CD4-positive, alpha-beta memory T cell (primary cell): ENCODE measurements at regions not wholly inside any gene's neighbourhood (a gene's known extent, or its start where the extent isn't known, plus 50 kb on each side); places are given as distances from the start of the nearest gene placed in this dataset.

ENCODE experiments used
- CTCF ChIA-PET: fragments of 350-600 bp; sonication (Branson Sonifier 250); formaldehyde crosslinking; loops from one replicate; lab custom pipeline; 2021; ENCODE audit warnings: inconsistent platforms; ENCODE audit not compliant: partially characterized antibody; lab: Charles Lee
- POLR2A ChIA-PET: fragments of 350-600 bp; sonication (Branson Sonifier 250); formaldehyde crosslinking; loops from one replicate; lab custom pipeline; 2021; ENCODE audit not compliant: partially characterized antibody; lab: Charles Lee
- DNase-seq, 5 donors: peaks; one replicate each; pipeline versions ENCODE4 v3.0.0 to v3.0.0-alpha.2; 2020 to 2022; ENCODE audit warnings: mixed read lengths in 1 of 5
- H3K27ac ChIP-seq: one replicate; pipeline ENCODE4 v1.7.0; 2013; ENCODE audit warnings: low read depth, low read length
- H3K27me3 ChIP-seq: 2 replicates; pipeline ENCODE4 v1.7.0; 2013; ENCODE audit warnings: mild to moderate bottlenecking, low read length, moderate library complexity; ENCODE audit not compliant: insufficient read depth
- H3K36me3 ChIP-seq: 2 replicates; pipeline ENCODE4 v1.7.0; 2013; ENCODE audit warnings: mild to moderate bottlenecking, low read length, moderate library complexity; ENCODE audit not compliant: insufficient read depth
- H3K4me1 ChIP-seq: 2 replicates; pipeline ENCODE4 v1.7.0; 2013; ENCODE audit warnings: mild to moderate bottlenecking, low read length, moderate library complexity; ENCODE audit not compliant: insufficient read depth
- H3K4me3 ChIP-seq, 2 donors: one replicate each; pipeline ENCODE4 v1.7.0; 2013; ENCODE audit warnings: low read length in 2 of 2, mild to moderate bottlenecking in 1 of 2
- H3K9me3 ChIP-seq, 2 donors: one replicate each; pipeline ENCODE4 v1.7.0; 2013; ENCODE audit warnings: low read length in 2 of 2, control low read depth in 1 of 2; ENCODE audit not compliant: control insufficient read depth in 1 of 2
- H3K27ac Mint-ChIP-seq, 7 donors: one replicate each; pipeline ENCODE4 v1.8.0; 2020 to 2021; ENCODE audit warnings: mixed read lengths in 7 of 7, mild to moderate bottlenecking in 6 of 7, inconsistent platforms in 3 of 7, moderate library complexity in 3 of 7
- H3K27me3 Mint-ChIP-seq, 2 donors: one replicate each; pipeline ENCODE4 v1.8.0; 2020 to 2021; ENCODE audit warnings: mixed read lengths in 2 of 2
- H3K36me3 Mint-ChIP-seq, 2 donors: one replicate each; pipeline ENCODE4 v1.8.0; 2020 to 2021; ENCODE audit warnings: mixed read lengths in 2 of 2, inconsistent platforms in 1 of 2, mild to moderate bottlenecking in 1 of 2
- H3K4me1 Mint-ChIP-seq, 4 donors: one replicate each; pipeline ENCODE4 v1.8.0; 2020 to 2021; ENCODE audit warnings: mixed read lengths in 4 of 4, mild to moderate bottlenecking in 1 of 4
- H3K4me3 Mint-ChIP-seq, 8 donors: one replicate each; pipeline ENCODE4 v1.8.0; 2020 to 2021; ENCODE audit warnings: mixed read lengths in 8 of 8, mild to moderate bottlenecking in 7 of 8, moderate library complexity in 6 of 8, inconsistent platforms in 3 of 8
- H3K9me3 Mint-ChIP-seq, 8 donors: one replicate each; pipeline ENCODE4 v1.8.0; 2020 to 2021; ENCODE audit warnings: mixed read lengths in 8 of 8, mild to moderate bottlenecking in 5 of 8, inconsistent platforms in 3 of 8, moderate library complexity in 1 of 8
- intact Hi-C: fragments of 100-400 bp; cut with micrococcal nuclease; formaldehyde crosslinking; loops from one replicate; pipeline ENCODE4 v1.15.1; 2023

- Histone ChIP-seq H3K9me3 (no peaks in the 10 kb centered on the region), H3K36me3 (no peaks in the 10 kb centered on the region), H3K27me3 (no peaks in the 10 kb centered on the region), H3K4me1 (peaks cover 32% of the 10 kb centered on the region), H3K4me3 (no peak overlapping the region), H3K27ac (no peak overlapping the region)
- POLR2A ChIA-PET, result interaction anchor here (4.8 kb wide), 1 partner anchor 13 kb away, joined by 23 read pairs; no protein-coding TSS in a partner anchor
- CTCF ChIA-PET, result interaction anchor here (0.5 kb wide), 1 partner anchor 202 kb away, joined by 3 read pairs; no protein-coding TSS in a partner anchor
- intact Hi-C loops, result no loop called here
- H3K27me3 Mint-ChIP-seq, result no peaks in the 10 kb centered on the region
- no peaks in the 10 kb centered on the region for H3K9me3 Mint-ChIP-seq
- no peak overlapping the region for H3K27ac Mint-ChIP-seq
- no peaks in the 10 kb centered on the region for H3K36me3 Mint-ChIP-seq
- H3K4me1 Mint-ChIP-seq, result peaks cover 9 to 40% (median 21%) of the 10 kb centered on the region in 4 donors
- no peak overlapping the region for H3K4me3 Mint-ChIP-seq
- DNase-seq, result no peak
These were observed 260.2 kb upstream of the ANKRD55 start for GRCh38 chr5:56493308-56493707.

GRCh38 chr5:56492812-56493211, 259.7 kb upstream of the ANKRD55 start:
- no peak overlapping the region for H3K27ac ChIP-seq
- Mint-ChIP-seq H3K27ac (no peak overlapping the region), H3K27me3 (no peaks in the 10 kb centered on the region), H3K9me3 (no peaks in the 10 kb centered on the region), H3K4me1 (peaks cover 9 to 40% (median 21%) of the 10 kb centered on the region in 4 donors), H3K4me3 (no peak overlapping the region), H3K36me3 (no peaks in the 10 kb centered on the region)
- ChIA-PET POLR2A (interaction anchor here (4.8 kb wide), 1 partner anchor 12 kb away, joined by 23 read pairs; no protein-coding TSS in a partner anchor), CTCF (interaction anchor here (0.5 kb wide), 1 partner anchor 202 kb away, joined by 3 read pairs; no protein-coding TSS in a partner anchor)
- H3K4me3 ChIP-seq, result no peak overlapping the region
- no peaks in the 10 kb centered on the region for H3K36me3 ChIP-seq
- intact Hi-C loops, result no loop called here
- H3K4me1 ChIP-seq, result peaks cover 32% of the 10 kb centered on the region
- no peak for DNase-seq
- H3K27me3 ChIP-seq, result no peaks in the 10 kb centered on the region
- no peaks in the 10 kb centered on the region for H3K9me3 ChIP-seq

DNA sequence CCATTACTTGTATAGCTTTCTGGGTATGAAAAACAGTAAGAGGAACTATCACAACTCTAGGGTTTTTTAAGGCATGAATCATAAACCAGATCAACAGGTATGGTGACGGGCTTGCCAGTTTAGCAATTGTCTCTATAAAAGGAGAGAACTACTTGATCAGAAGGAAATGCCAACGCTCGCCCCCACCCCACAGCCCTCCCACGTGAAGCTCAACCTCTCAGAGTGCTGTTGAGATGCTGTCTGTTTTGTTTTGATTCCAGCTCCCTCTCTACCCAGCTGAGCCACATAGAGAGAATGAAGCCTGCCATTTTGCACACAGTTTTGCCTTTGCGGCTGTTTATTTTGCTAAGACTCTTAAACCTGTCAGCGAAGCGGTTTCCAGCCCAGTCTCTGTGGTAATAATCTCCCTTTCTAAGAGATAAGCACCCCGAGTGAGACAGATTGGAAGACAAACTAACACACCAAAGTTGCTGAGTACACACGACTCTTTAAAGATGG, 257.9 kb upstream of the ANKRD55 start:
- H3K36me3 Mint-ChIP-seq, result no peaks in the 10 kb centered on the region
- H3K4me3 Mint-ChIP-seq, result peak overlapping the region in 6 of 8 donors; percentile 35 to 74 (median 50)
- no peaks in the 10 kb centered on the region for H3K27me3 Mint-ChIP-seq

GRCh38 chr5:56489272-56489671, 256.1 kb upstream of the ANKRD55 start:
- CTCF ChIA-PET, result interaction anchor here (1.2 to 1.8 kb wide), 2 partner anchors 9 to 181 kb away, joined by 3 to 4 read pairs; no protein-coding TSS in a partner anchor
- no peak overlapping the region for H3K27ac Mint-ChIP-seq

More for the DNA sequence above, 257.9 kb upstream of the ANKRD55 start:
- intact Hi-C loops, result no loop called here
- Mint-ChIP-seq H3K27ac (peak overlapping the region; percentile 3 to 87 (median 84)), H3K9me3 (peaks cover 0 to 4% (median 0%) of the 10 kb centered on the region in 8 donors), H3K4me1 (peaks cover 8 to 28% (median 15%) of the 10 kb centered on the region in 4 donors)
- POLR2A ChIA-PET, result interaction anchor here (1.0 to 4.8 kb wide), 3 partner anchors 10 to 103 kb away, joined by 3 to 23 read pairs (median 3); no protein-coding TSS in a partner anchor
- no peaks in the 10 kb centered on the region for H3K9me3 ChIP-seq
- H3K4me1 ChIP-seq, result peaks cover 23% of the 10 kb centered on the region
- no peak overlapping the region for H3K27ac ChIP-seq
- H3K27me3 ChIP-seq, result no peaks in the 10 kb centered on the region
- CTCF ChIA-PET, result interaction anchor here (1.7 to 1.8 kb wide), 2 partner anchors 9 to 179 kb away, joined by 4 read pairs; no protein-coding TSS in a partner anchor
- H3K36me3 ChIP-seq, result no peaks in the 10 kb centered on the region
- no peak overlapping the region for H3K4me3 ChIP-seq
- DNase-seq, result peak; percentile 9 to 47 (median 27)

GRCh38 chr5:56487528-56488115, 254.5 kb upstream of the ANKRD55 start:
- H3K4me3 Mint-ChIP-seq, result no peak overlapping the region
- no peak overlapping the region for H3K4me3 ChIP-seq
- H3K9me3 Mint-ChIP-seq, result peaks cover 0 to 4% (median 0%) of the 10 kb centered on the region in 8 donors
- peaks cover 23% of the 10 kb centered on the region for H3K4me1 ChIP-seq
- no peak for DNase-seq
- POLR2A ChIA-PET, result interaction anchor here (0.6 kb wide), 1 partner anchor 98 kb away, joined by 3 read pairs; no protein-coding TSS in a partner anchor
- H3K4me1 Mint-ChIP-seq, result peaks cover 6 to 25% (median 15%) of the 10 kb centered on the region in 4 donors
- H3K27ac ChIP-seq, result no peak overlapping the region
- no peak overlapping the region for H3K27ac Mint-ChIP-seq
- no peaks in the 10 kb centered on the region for H3K36me3 ChIP-seq
- CTCF ChIA-PET, result no interaction called here
- H3K9me3 ChIP-seq, result no peaks in the 10 kb centered on the region
- H3K27me3 Mint-ChIP-seq, result no peaks in the 10 kb centered on the region
- no peaks in the 10 kb centered on the region for H3K27me3 ChIP-seq
- H3K36me3 Mint-ChIP-seq, result no peaks in the 10 kb centered on the region
- intact Hi-C loops, result no loop called here

More at GRCh38 chr5:56489272-56489671, 256.1 kb upstream of the ANKRD55 start:
- H3K36me3 Mint-ChIP-seq, result no peaks in the 10 kb centered on the region
- intact Hi-C loops, result no loop called here
- no peaks in the 10 kb centered on the region for H3K27me3 Mint-ChIP-seq
- peaks cover 23% of the 10 kb centered on the region for H3K4me1 ChIP-seq
- H3K27ac ChIP-seq, result no peak overlapping the region
- no peaks in the 10 kb centered on the region for H3K36me3 ChIP-seq
- no peak overlapping the region for H3K4me3 Mint-ChIP-seq
- H3K4me1 Mint-ChIP-seq, result peaks cover 6 to 21% (median 12%) of the 10 kb centered on the region in 4 donors
- no peak overlapping the region for H3K4me3 ChIP-seq
- peaks cover 0 to 4% (median 0%) of the 10 kb centered on the region in 8 donors for H3K9me3 Mint-ChIP-seq
- H3K9me3 ChIP-seq, result no peaks in the 10 kb centered on the region
- POLR2A ChIA-PET, result interaction anchor here (4.8 kb wide), 1 partner anchor 9 kb away, joined by 23 read pairs; no protein-coding TSS in a partner anchor
- DNase-seq, result no peak
- no peaks in the 10 kb centered on the region for H3K27me3 ChIP-seq

DNA sequence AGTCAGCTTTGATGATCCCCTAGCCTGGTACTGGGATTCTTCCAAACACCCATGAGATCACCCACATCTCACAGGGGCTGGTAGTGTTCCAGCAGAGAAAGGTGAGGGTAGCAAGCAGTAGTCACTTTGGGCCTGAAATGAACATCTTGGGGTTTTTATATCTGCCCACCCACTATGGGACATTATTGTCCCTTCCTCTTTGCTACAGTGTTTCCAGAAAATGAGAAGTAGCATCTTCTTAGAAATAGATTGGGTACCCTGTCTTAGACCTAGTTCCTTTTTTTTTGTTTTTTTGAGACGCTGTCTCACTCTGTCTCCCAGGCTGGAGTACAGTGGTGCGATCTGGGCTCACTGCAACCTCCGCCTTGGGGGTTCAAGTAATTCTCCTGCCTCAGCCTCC, 249.2 kb upstream of the ANKRD55 start:
- Histone ChIP-seq H3K27me3 (no peaks in the 10 kb centered on the region), H3K4me3 (no peak overlapping the region), H3K27ac (peak overlapping the region; percentile 80), H3K9me3 (no peaks in the 10 kb centered on the region), H3K4me1 (peaks cover 43% of the 10 kb centered on the region), H3K36me3 (no peaks in the 10 kb centered on the region)
- CTCF ChIA-PET, result interaction anchor here (1.1 to 4.5 kb wide), 4 partner anchors 9 to 356 kb away, joined by 4 to 19 read pairs (median 12); no protein-coding TSS in a partner anchor
- no peak for DNase-seq
- Mint-ChIP-seq H3K4me3 (peak overlapping the region; percentile 87 to 95 (median 92)), H3K9me3 (peaks cover 0 to 4% (median 0%) of the 10 kb centered on the region in 8 donors), H3K36me3 (peaks cover 0 to 3% of the 10 kb centered on the region in 2 donors), H3K27me3 (no peaks in the 10 kb centered on the region), H3K4me1 (peaks cover 31 to 49% (median 38%) of the 10 kb centered on the region in 4 donors), H3K27ac (peak overlapping the region; percentile 83 to 98 (median 95))
- intact Hi-C loops, result loop anchor here (5.0 kb wide), 1 partner anchor 155 kb away; no protein-coding TSS in a partner anchor
- POLR2A ChIA-PET, result interaction anchor here (0.9 to 6.1 kb wide), 5 partner anchors 217 to 356 kb away, joined by 3 to 65 read pairs (median 19); partner anchors contain the start of gene MAP3K1
